ENCODE measurements at regions not wholly inside any gene's neighbourhood (a gene's known extent, or its start where the extent isn't known, plus 50 kb on each side); places are given as distances from the start of the nearest gene placed in this dataset.

DNA sequence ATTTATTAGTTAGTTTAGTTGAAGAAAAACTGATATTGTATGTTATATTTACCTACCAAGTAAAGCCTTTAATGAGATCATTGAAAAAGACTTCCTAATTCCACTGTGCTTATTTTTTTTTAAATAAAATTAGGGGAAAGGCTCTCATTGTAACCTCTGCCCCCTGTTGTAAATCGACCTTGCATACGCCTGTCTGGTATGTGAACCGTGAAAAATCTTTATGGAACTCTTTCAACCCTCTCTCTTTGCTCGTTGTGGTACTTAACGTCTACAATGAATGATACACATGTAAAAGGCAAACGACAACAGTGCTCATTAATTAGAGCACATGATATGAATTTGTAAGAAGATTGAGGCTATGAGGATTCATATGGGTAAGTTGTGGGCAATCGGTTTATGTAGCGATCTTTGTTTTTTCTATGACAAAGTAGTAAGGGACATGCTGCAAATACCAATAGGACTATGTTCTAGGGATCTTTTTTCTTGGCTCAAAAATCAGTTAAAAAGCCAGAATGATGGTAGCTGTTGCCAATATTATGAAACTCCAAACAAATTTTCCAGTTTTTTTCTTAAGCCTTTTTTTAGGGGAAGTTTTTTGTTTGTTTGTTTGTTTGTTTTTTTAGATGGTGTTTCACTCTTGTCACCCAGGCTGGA, 119.0 kb upstream of the MCHR2 start (continued):
- TF ChIP-seq, protein P1, sequence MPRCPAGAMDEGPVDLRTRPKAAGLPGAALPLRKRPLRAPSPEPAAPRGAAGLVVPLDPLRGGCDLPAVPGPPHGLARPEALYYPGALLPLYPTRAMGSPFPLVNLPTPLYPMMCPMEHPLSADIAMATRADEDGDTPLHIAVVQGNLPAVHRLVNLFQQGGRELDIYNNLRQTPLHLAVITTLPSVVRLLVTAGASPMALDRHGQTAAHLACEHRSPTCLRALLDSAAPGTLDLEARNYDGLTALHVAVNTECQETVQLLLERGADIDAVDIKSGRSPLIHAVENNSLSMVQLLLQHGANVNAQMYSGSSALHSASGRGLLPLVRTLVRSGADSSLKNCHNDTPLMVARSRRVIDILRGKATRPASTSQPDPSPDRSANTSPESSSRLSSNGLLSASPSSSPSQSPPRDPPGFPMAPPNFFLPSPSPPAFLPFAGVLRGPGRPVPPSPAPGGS (IDR thresholded peaks at IDR 0.05; ENCODE audit: borderline replicate concordance, insufficient read depth, low read depth, low read length, poor library complexity, severe bottlenecking): no peak
- TF ChIP-seq, protein P2, sequence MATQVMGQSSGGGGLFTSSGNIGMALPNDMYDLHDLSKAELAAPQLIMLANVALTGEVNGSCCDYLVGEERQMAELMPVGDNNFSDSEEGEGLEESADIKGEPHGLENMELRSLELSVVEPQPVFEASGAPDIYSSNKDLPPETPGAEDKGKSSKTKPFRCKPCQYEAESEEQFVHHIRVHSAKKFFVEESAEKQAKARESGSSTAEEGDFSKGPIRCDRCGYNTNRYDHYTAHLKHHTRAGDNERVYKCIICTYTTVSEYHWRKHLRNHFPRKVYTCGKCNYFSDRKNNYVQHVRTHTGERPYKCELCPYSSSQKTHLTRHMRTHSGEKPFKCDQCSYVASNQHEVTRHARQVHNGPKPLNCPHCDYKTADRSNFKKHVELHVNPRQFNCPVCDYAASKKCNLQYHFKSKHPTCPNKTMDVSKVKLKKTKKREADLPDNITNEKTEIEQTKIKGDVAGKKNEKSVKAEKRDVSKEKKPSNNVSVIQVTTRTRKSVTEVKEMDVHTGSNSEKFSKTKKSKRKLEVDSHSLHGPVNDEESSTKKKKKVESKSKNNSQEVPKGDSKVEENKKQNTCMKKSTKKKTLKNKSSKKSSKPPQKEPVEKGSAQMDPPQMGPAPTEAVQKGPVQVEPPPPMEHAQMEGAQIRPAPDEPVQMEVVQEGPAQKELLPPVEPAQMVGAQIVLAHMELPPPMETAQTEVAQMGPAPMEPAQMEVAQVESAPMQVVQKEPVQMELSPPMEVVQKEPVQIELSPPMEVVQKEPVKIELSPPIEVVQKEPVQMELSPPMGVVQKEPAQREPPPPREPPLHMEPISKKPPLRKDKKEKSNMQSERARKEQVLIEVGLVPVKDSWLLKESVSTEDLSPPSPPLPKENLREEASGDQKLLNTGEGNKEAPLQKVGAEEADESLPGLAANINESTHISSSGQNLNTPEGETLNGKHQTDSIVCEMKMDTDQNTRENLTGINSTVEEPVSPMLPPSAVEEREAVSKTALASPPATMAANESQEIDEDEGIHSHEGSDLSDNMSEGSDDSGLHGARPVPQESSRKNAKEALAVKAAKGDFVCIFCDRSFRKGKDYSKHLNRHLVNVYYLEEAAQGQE (IDR thresholded peaks at IDR 0.05; ENCODE audit: low read depth, low read length): no peak
- TF ChIP-seq, protein P3, sequence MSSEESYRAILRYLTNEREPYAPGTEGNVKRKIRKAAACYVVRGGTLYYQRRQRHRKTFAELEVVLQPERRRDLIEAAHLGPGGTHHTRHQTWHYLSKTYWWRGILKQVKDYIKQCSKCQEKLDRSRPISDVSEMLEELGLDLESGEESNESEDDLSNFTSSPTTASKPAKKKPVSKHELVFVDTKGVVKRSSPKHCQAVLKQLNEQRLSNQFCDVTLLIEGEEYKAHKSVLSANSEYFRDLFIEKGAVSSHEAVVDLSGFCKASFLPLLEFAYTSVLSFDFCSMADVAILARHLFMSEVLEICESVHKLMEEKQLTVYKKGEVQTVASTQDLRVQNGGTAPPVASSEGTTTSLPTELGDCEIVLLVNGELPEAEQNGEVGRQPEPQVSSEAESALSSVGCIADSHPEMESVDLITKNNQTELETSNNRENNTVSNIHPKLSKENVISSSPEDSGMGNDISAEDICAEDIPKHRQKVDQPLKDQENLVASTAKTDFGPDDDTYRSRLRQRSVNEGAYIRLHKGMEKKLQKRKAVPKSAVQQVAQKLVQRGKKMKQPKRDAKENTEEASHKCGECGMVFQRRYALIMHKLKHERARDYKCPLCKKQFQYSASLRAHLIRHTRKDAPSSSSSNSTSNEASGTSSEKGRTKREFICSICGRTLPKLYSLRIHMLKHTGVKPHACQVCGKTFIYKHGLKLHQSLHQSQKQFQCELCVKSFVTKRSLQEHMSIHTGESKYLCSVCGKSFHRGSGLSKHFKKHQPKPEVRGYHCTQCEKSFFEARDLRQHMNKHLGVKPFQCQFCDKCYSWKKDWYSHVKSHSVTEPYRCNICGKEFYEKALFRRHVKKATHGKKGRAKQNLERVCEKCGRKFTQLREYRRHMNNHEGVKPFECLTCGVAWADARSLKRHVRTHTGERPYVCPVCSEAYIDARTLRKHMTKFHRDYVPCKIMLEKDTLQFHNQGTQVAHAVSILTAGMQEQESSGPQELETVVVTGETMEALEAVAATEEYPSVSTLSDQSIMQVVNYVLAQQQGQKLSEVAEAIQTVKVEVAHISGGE (CRISPR knock-in tag; IDR thresholded peaks at IDR 0.05): no peak
- TF ChIP-seq CREM (IDR thresholded peaks at IDR 0.05; ENCODE audit: low read depth): no peak
- no peak for TF ChIP-seq SRF (IDR thresholded peaks at IDR 0.05; ENCODE audit: low read depth in 2 of 2, low read length in 2 of 2)
- no peak for TF ChIP-seq POLR2AphosphoS2 (IDR thresholded peaks at IDR 0.05; ENCODE audit: low read depth, low read length)
- TF ChIP-seq IKZF2 (IDR thresholded peaks at IDR 0.05): no peak
- TF ChIP-seq, protein P4, sequence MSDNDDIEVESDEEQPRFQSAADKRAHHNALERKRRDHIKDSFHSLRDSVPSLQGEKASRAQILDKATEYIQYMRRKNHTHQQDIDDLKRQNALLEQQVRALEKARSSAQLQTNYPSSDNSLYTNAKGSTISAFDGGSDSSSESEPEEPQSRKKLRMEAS (IDR thresholded peaks at IDR 0.05; ENCODE audit: low read depth, low read length): no peak

All from GM12878 (cell line).